GM06990 (cell line): ENCODE measurements at regions not wholly inside any gene's neighbourhood (a gene's known extent, or its start where the extent isn't known, plus 50 kb on each side); places are given as distances from the start of the nearest gene placed in this dataset.

Source experiments
- DNase-seq: peaks from one replicate; pipeline ENCODE4 v3.0.0-alpha.2; 2011; ENCODE audit not compliant: insufficient read length; ENCODE audit errors: extremely low read depth
- H3K27me3 ChIP-seq: replicated peaks from 2 replicates; pipeline ENCODE4 v1.6.0; 2011; ENCODE audit warnings: low read length; ENCODE audit not compliant: control insufficient read depth, insufficient read depth
- H3K36me3 ChIP-seq: 2 replicates; pipeline ENCODE4 v1.5.1; 2011; ENCODE audit warnings: low read length; ENCODE audit not compliant: control insufficient read depth, insufficient read depth
- H3K4me3 ChIP-seq: replicated peaks from 2 replicates; pipeline ENCODE4 v1.5.1; 2011; ENCODE audit warnings: low read depth, mild to moderate bottlenecking, control low read depth, low read length
- TF ChIP-seq, protein P1 (sequence below): IDR thresholded peaks from 2 replicates; pipeline ENCODE4 v1.5.1; 2011; ENCODE audit warnings: low read length, control low read depth, mild to moderate bottlenecking, inconsistent platforms; ENCODE audit not compliant: insufficient read depth, poor library complexity, severe bottlenecking

DNA sequence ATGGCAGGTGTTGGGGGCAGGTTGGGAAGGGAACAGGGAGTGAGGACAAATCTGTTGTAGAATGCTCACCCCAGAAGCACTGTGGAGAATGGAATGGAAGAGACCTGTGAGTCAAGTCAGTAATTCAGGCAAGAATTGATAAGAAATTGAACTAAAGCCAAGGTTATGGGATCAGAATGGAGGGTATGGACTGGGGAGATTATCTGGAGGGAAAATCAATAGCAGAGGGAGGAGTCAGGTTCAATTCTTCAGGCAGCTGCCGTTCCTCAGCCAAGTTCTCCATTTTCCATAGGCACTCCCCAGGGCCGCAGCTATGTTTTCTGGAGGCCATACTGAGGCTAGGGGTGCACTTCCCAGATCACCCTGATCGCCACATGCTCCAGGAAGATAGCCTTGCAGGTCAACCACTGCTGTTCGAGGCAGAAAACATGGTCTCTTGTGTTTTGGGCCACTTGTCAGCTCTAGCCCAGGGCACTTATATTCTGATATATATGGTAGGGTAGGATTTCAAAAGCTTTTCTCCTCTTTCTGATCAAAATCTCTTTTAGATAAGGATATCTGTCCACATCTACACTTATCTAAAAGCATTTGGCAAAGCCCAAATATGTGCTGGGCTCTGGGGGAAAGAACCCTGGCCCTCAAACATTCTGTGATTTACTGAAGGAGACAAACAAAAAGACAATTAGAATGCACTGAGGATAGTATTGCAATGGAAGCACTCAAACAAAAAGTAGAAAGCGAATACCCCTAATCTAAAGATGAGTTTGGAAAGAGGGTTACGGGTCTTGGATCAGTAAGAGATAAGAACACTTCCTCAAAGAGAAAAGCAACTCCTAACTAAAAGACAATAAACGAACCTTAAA lies 92.3 kb downstream of the TMEM212 start:
- no peak overlapping the region for H3K4me3 ChIP-seq
- no peak for DNase-seq
- peaks cover 2% of the 10 kb centered on the region for H3K27me3 ChIP-seq
- TF ChIP-seq, protein P1, sequence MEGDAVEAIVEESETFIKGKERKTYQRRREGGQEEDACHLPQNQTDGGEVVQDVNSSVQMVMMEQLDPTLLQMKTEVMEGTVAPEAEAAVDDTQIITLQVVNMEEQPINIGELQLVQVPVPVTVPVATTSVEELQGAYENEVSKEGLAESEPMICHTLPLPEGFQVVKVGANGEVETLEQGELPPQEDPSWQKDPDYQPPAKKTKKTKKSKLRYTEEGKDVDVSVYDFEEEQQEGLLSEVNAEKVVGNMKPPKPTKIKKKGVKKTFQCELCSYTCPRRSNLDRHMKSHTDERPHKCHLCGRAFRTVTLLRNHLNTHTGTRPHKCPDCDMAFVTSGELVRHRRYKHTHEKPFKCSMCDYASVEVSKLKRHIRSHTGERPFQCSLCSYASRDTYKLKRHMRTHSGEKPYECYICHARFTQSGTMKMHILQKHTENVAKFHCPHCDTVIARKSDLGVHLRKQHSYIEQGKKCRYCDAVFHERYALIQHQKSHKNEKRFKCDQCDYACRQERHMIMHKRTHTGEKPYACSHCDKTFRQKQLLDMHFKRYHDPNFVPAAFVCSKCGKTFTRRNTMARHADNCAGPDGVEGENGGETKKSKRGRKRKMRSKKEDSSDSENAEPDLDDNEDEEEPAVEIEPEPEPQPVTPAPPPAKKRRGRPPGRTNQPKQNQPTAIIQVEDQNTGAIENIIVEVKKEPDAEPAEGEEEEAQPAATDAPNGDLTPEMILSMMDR: no peak
- no peaks in the 10 kb centered on the region for H3K36me3 ChIP-seq

DNA sequence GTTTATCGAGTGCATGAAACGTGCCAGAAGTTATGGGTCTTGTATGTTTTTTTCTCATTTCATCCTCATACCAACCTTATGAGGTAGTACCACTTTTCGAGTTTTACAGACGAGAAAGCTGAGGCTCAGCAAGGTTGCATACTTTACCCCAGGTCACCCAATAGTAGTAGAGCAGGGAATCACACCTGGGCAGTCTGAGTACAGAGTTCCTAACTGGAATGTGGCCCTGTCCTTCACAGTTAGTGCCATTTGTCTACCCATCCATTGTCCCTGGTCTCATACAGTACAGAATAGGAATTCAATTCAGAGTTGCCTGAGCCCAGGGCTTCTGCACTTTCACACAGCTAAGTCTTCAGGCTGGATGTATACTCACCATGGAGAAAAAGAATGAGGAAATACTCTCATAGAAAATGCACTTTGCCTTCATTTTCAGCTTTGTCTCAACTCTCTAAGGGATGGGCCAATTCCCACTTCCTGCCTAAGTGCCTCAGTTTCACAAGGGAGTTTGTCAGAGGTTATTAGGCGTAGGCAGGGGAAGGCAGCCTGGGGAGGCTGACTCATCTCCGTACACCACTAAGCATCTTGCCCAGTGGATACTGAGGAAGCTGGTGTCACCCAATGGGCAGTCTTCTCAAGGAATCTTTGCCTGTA lies 93.2 kb downstream of the TMEM212 start:
- Histone ChIP-seq H3K36me3 (no peaks in the 10 kb centered on the region), H3K4me3 (no peak overlapping the region), H3K27me3 (peaks cover 2% of the 10 kb centered on the region)
- TF ChIP-seq, protein P1: no peak
- DNase-seq: no peak

DNA sequence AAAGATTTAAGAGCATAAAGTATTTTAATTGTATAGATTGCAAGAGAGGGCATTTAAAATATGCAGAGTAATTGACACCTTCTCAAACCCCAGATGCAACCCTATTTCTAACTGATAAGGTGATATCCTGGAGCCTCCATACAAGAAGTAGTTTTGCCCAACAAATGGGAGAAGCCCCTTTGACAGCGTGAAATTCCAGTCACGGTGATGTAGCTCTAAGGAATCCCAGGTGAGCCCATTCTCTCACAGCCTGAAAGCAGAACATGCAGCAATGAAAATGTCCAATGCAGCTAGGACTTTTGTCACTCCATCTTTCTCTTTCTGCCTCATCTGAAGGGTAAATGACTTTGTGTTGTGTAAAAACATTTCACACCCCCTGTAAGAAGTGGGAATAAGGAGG lies 96.4 kb downstream of the TMEM212 start:
- no peak overlapping the region for H3K4me3 ChIP-seq
- TF ChIP-seq, protein P1: no peak
- H3K36me3 ChIP-seq: no peaks in the 10 kb centered on the region
- no peak for DNase-seq
- H3K27me3 ChIP-seq: no peaks in the 10 kb centered on the region; the same call in 1 of the 2 replicates

DNA sequence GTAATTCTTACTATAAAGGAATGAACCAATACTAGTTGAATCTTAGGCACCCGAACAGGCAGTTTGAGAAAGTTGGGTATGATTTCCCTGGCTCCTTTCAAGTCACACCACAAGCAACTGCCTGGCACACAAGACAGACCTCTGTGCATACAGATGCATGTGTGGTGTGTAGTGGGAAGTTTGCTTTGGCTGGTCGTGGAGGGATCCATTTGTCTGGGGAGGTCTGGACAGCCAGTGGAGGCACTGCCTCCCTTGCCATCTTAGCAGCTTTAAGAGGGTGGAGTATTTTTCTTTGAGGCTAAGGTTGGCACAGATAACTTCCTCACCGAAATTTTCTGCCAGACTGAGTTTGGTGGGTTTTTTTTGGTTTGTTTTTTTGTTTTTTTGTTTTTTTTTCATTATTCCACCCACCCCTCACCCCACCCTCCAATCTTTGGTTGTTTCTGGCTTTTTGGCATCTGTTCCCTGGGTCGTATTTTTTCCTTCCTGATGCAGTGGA lies 97.1 kb downstream of the TMEM212 start:
- TF ChIP-seq, protein P1: no peak
- DNase-seq: no peak
- Histone ChIP-seq H3K36me3 (no peaks in the 10 kb centered on the region), H3K4me3 (no peak overlapping the region), H3K27me3 (no peaks in the 10 kb centered on the region; the same call in 1 of the 2 replicates)

DNA sequence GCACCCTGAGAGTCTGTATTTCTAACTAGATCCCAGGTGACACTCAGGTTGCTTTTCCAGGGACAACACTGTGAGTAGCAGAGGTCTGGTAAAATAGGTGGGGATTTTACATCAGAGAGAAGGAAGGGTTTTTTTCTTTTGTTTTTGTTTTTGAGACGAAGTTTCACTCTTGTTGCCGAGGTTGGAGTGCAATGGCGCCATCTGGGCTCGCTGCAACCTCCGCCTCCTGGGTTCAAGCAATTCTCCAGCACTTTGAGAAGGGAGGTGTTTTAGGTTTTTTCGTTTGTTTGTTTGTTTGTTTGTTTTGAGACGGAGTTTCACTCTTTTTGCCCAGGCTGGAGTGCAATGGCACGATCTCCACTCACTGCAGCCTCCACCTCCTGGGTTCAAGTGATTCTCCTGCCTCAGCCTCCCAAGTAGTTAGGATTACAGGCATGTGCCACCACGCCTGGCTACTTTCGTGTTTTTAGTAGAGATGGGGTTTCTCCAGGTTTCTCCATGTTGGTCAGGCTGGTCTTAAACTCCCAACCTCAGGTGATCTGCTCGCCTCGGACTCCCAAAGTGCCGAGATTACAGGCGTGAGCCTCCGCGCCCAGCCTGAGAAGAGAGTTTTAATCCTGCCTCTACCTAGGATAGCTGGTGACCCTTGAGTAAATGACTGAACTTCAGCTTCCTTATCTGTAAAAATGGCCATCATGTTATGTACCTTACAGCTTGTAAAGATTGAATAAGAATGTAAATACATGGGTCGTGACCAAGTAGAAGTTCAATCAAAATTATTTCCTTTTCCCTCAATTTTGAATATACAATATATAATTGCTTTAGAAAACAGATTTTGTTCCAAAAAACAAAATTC lies 95.9 kb upstream of the FNDC3B start:
- TF ChIP-seq, protein P1: no peak
- no peaks in the 10 kb centered on the region for H3K36me3 ChIP-seq
- no peak for DNase-seq
- no peak overlapping the region for H3K4me3 ChIP-seq
- no peaks in the 10 kb centered on the region; the same call in 1 of the 2 replicates for H3K27me3 ChIP-seq
